WTC11 (cell line): ENCODE measurements at regions not wholly inside any gene's neighbourhood (a gene's known extent, or its start where the extent isn't known, plus 50 kb on each side); places are given as distances from the start of the nearest gene placed in this dataset.

ENCODE experiments used
- ATF1 ChIP-seq: sonication (generic); formaldehyde crosslinking; IDR thresholded peaks from 2 replicates; pipeline ENCODE4 v1.8.1; 2023; ENCODE audit warnings: mild to moderate bottlenecking, moderate library complexity, missing genetic modification reagents
- CBFB ChIP-seq: sonication (generic); formaldehyde crosslinking; IDR thresholded peaks from 2 replicates; pipeline ENCODE4 v1.8.1; 2022; ENCODE audit warnings: mild to moderate bottlenecking, low read depth, missing genetic modification reagents
- CREB1 ChIP-seq: sonication (generic); formaldehyde crosslinking; IDR thresholded peaks from 2 replicates; pipeline ENCODE4 v1.8.0; 2023; ENCODE audit warnings: mild to moderate bottlenecking, missing genetic modification reagents
- CTCF ChIP-seq: fragments of 200-600 bp; IDR thresholded peaks from 2 replicates; pipeline ENCODE4 v1.8.0; 2022; ENCODE audit warnings: antibody characterized with exemption
- E2F5 ChIP-seq: sonication (generic); formaldehyde crosslinking; IDR thresholded peaks from 2 replicates; pipeline ENCODE4 v1.8.1; 2022; ENCODE audit warnings: mild to moderate bottlenecking, moderate library complexity, missing genetic modification reagents
- MAX ChIP-seq: sonication (generic); formaldehyde crosslinking; IDR thresholded peaks from 2 replicates; pipeline ENCODE4 v1.8.0; 2022; ENCODE audit warnings: mild to moderate bottlenecking, missing genetic modification reagents
- PRDM15 ChIP-seq: sonication (generic); formaldehyde crosslinking; IDR thresholded peaks from 2 replicates; pipeline ENCODE4 v1.8.0; 2022; ENCODE audit warnings: missing genetic modification reagents
- TEAD4 ChIP-seq: sonication (generic); formaldehyde crosslinking; IDR thresholded peaks from 2 replicates; pipeline ENCODE4 v1.8.0; 2022; ENCODE audit warnings: mild to moderate bottlenecking, missing genetic modification reagents
- ZNF121 ChIP-seq: sonication (generic); formaldehyde crosslinking; IDR thresholded peaks from 2 replicates; pipeline ENCODE4 v1.8.0; 2023; ENCODE audit warnings: missing genetic modification reagents
- ZNF232 ChIP-seq: sonication (generic); formaldehyde crosslinking; IDR thresholded peaks from 2 replicates; pipeline ENCODE4 v1.8.0; 2022; ENCODE audit warnings: mild to moderate bottlenecking, missing genetic modification reagents
- ZNF317 ChIP-seq: sonication (generic); formaldehyde crosslinking; IDR thresholded peaks from 2 replicates; pipeline ENCODE4 v1.8.1; 2023; ENCODE audit warnings: low read depth, mild to moderate bottlenecking, moderate library complexity, missing genetic modification reagents, borderline replicate concordance
- TF ChIP-seq, protein P1 (sequence below): sonication (generic); formaldehyde crosslinking; IDR thresholded peaks from 2 replicates; pipeline ENCODE4 v1.8.1; 2023; ENCODE audit warnings: mild to moderate bottlenecking, missing genetic modification reagents, moderate library complexity

- TF ChIP-seq E2F5 (CRISPR knock-in tag): no peak
- no peak for TF ChIP-seq CTCF
- TF ChIP-seq ZNF232: no peak
- no peak for TF ChIP-seq TEAD4 (CRISPR knock-in tag)
- TF ChIP-seq, protein P1, sequence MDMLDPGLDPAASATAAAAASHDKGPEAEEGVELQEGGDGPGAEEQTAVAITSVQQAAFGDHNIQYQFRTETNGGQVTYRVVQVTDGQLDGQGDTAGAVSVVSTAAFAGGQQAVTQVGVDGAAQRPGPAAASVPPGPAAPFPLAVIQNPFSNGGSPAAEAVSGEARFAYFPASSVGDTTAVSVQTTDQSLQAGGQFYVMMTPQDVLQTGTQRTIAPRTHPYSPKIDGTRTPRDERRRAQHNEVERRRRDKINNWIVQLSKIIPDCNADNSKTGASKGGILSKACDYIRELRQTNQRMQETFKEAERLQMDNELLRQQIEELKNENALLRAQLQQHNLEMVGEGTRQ (CRISPR knock-in tag): no peak
- no peak for TF ChIP-seq CREB1 (CRISPR knock-in tag)
- TF ChIP-seq ZNF317 (CRISPR knock-in tag): no peak
- TF ChIP-seq MAX (CRISPR knock-in tag): no peak
- TF ChIP-seq PRDM15 (CRISPR knock-in tag): no peak
- TF ChIP-seq ATF1: no peak
- no peak for TF ChIP-seq CBFB
- no peak for TF ChIP-seq ZNF121
Measured at GRCh38 chr4:189404271-189404670, 536.4 kb upstream of the FRG1 start.
